H1 (cell line): ENCODE measurements at regions not wholly inside any gene's neighbourhood (a gene's known extent, or its start where the extent isn't known, plus 50 kb on each side); places are given as distances from the start of the nearest gene placed in this dataset.

Source experiments
- CREB1 ChIP-seq: IDR thresholded peaks from 2 replicates; pipeline ENCODE4 v1.6.1; 2012; ENCODE audit warnings: inconsistent platforms
- CTCF ChIP-seq, 3 experiments: IDR thresholded peaks; 1 replicate in 2 of 3; 2 replicates in 1 of 3; pipeline versions ENCODE4 v1.5.1 to v1.6.1; 2011; ENCODE audit warnings: low read length in 3 of 3, mild to moderate bottlenecking in 3 of 3, inconsistent platforms in 2 of 3, low read depth in 1 of 3, moderate library complexity in 1 of 3; ENCODE audit not compliant: insufficient read depth in 1 of 3; ENCODE audit errors: control extremely low read depth in 1 of 3
- GABPA ChIP-seq: IDR thresholded peaks from 2 replicates; pipeline ENCODE4 v1.6.1; 2011; ENCODE audit warnings: mild to moderate bottlenecking, low read length, moderate library complexity, borderline replicate concordance; ENCODE audit not compliant: insufficient read depth
- JUND ChIP-seq: IDR thresholded peaks from 2 replicates; pipeline ENCODE4 v1.6.1; 2011; ENCODE audit warnings: mild to moderate bottlenecking, improper control_type of control experiment, low read length
- YY1 ChIP-seq: IDR thresholded peaks from 2 replicates; pipeline ENCODE4 v1.6.1; 2011; ENCODE audit warnings: low read depth, mild to moderate bottlenecking, low read length

GRCh38 chr5:109558952-109559351 is 130.8 kb upstream of the MAN2A1 start:
- TF ChIP-seq YY1, result no peak
- no peak for TF ChIP-seq CREB1
- no peak for TF ChIP-seq CTCF (IDR thresholded peaks at IDR 0.05; ENCODE audit: control extremely low read depth in 1 of 3, insufficient read depth in 1 of 3, low read depth in 1 of 3, low read length in 3 of 3)
- no peak for TF ChIP-seq GABPA
- no peak for TF ChIP-seq JUND
